Superior temporal gyrus (tissue), 1 donor: ENCODE measurements at regions not wholly inside any gene's neighbourhood (a gene's known extent, or its start where the extent isn't known, plus 50 kb on each side); places are given as distances from the start of the nearest gene placed in this dataset.
"Not testable (repeated sequence)": the region's sequence is repeated elsewhere in the genome, so short reads cannot be mapped to it uniquely, and the experiment has no call there.

ENCODE experiments used
- DNase-seq: peaks from one replicate; pipeline ENCODE4 v3.0.0-alpha.2; 2016; ENCODE audit errors: extremely low spot score

GRCh38 chrY:7728935-7729317, 817.4 kb upstream of the AMELY start:
- peak; percentile 23 for DNase-seq

GRCh38 chrY:7725791-7726460, 814.4 kb upstream of the AMELY start:
- peak; percentile 45 for DNase-seq

GRCh38 chrY:7723991-7724632, 812.6 kb upstream of the AMELY start:
- DNase-seq: peak; percentile 35

- no peak for DNase-seq
These were observed 811.6 kb upstream of the AMELY start for GRCh38 chrY:7723127-7723526.

GRCh38 chrY:7722566-7722965, 811.0 kb upstream of the AMELY start:
- no peak for DNase-seq

GRCh38 chrY:7720974-7721373, 809.4 kb upstream of the AMELY start:
- DNase-seq: no peak

- no peak for DNase-seq
These were observed 807.7 kb upstream of the AMELY start for GRCh38 chrY:7719271-7719670.

GRCh38 chrY:7718626-7719025, 807.1 kb upstream of the AMELY start:
- no peak for DNase-seq

- DNase-seq: no peak
These were observed 806.6 kb upstream of the AMELY start for GRCh38 chrY:7718126-7718525.

GRCh38 chrY:7714426-7714825, 802.9 kb upstream of the AMELY start:
- DNase-seq: no peak

- not testable (repeated sequence) for DNase-seq
These were observed 802.2 kb upstream of the AMELY start for GRCh38 chrY:7713738-7714137.

- no peak for DNase-seq
These were observed 800.7 kb upstream of the AMELY start for GRCh38 chrY:7712289-7712688.

- no peak for DNase-seq
These were observed 792.1 kb upstream of the AMELY start for GRCh38 chrY:7703578-7704140.

GRCh38 chrY:7702481-7702880, 790.9 kb upstream of the AMELY start:
- no peak for DNase-seq

GRCh38 chrY:7701676-7702075, 790.1 kb upstream of the AMELY start:
- DNase-seq: no peak

- no peak for DNase-seq
These were observed 786.0 kb upstream of the AMELY start for GRCh38 chrY:7697506-7697905.

GRCh38 chrY:7692701-7693100, 781.1 kb upstream of the AMELY start:
- DNase-seq: no peak

- DNase-seq: no peak
These were observed 775.5 kb upstream of the AMELY start for GRCh38 chrY:7687086-7687485.

GRCh38 chrY:7684546-7684945, 773.0 kb upstream of the AMELY start:
- no peak for DNase-seq

- DNase-seq: no peak
These were observed 770.8 kb upstream of the AMELY start for GRCh38 chrY:7682386-7682785.

- no peak for DNase-seq
These were observed 769.9 kb upstream of the AMELY start for GRCh38 chrY:7681426-7681825.

GRCh38 chrY:7674465-7674864, 762.9 kb upstream of the AMELY start:
- no peak for DNase-seq

GRCh38 chrY:7672796-7673195, 761.2 kb upstream of the AMELY start:
- no peak for DNase-seq
